ENCODE measurements at regions not wholly inside any gene's neighbourhood (a gene's known extent, or its start where the extent isn't known, plus 50 kb on each side); places are given as distances from the start of the nearest gene placed in this dataset.

GRCh38 chr16:86448306-86448890, 61.9 kb upstream of the FOXF1 start:
- intact Hi-C loops (cut with DNase I), result no loop called here
- ATAC-seq (no peak), DNase-seq (ENCODE audit: missing footprints) (no peak)

- DNase-seq (ENCODE audit: missing footprints) (no peak), ATAC-seq (no peak)
- intact Hi-C loops (cut with DNase I), result no loop called here
Measured at GRCh38 chr16:86449446-86450095, 60.8 kb upstream of the FOXF1 start.

- ATAC-seq, result no peak
- DNase-seq (ENCODE audit: missing footprints), result no peak
- intact Hi-C loops (cut with DNase I), result no loop called here
Measured at GRCh38 chr16:86450691-86451090, 59.6 kb upstream of the FOXF1 start.

- no peak for DNase-seq (ENCODE audit: missing footprints)
- intact Hi-C loops (cut with DNase I), result no loop called here
- no peak for ATAC-seq
Measured at GRCh38 chr16:86452451-86452850, 57.9 kb upstream of the FOXF1 start.

GRCh38 chr16:86455116-86455515, 55.2 kb upstream of the FOXF1 start:
- DNase-seq (ENCODE audit: missing footprints) (no peak), ATAC-seq (no peak)
- intact Hi-C loops (cut with DNase I), result no loop called here

GRCh38 chr16:86455640-86456039, 54.7 kb upstream of the FOXF1 start:
- no peak for DNase-seq (ENCODE audit: missing footprints)
- intact Hi-C loops (cut with DNase I), result no loop called here

GRCh38 chr16:86457501-86458148, 52.7 kb upstream of the FOXF1 start:
- ATAC-seq (peak; percentile 79), DNase-seq (ENCODE audit: missing footprints) (no peak)
- intact Hi-C loops (cut with DNase I), result no loop called here

More at GRCh38 chr16:86455640-86456039, 54.7 kb upstream of the FOXF1 start:
- ATAC-seq, result no peak

- intact Hi-C loops (cut with DNase I), result no loop called here
- ATAC-seq (no peak), DNase-seq (ENCODE audit: missing footprints) (no peak)
Measured at GRCh38 chr16:86458149-86458777, 52.1 kb upstream of the FOXF1 start.

- no peak for ATAC-seq
- no peak for DNase-seq (ENCODE audit: missing footprints)
- intact Hi-C loops (cut with DNase I), result no loop called here
Measured at GRCh38 chr16:86459266-86459665, 51.1 kb upstream of the FOXF1 start.
